KOPT-K1 (cell line): ENCODE measurements at regions not wholly inside any gene's neighbourhood (a gene's known extent, or its start where the extent isn't known, plus 50 kb on each side); places are given as distances from the start of the nearest gene placed in this dataset.
"Not testable (repeated sequence)": the region's sequence is repeated elsewhere in the genome, so short reads cannot be mapped to it uniquely, and the experiment has no call there.

ENCODE experiments used
- H3K27ac ChIP-seq: fragments of 200-600 bp; sonication (generic); 2 replicates; pipeline ENCODE4 v1.5.1; 2016; ENCODE audit warnings: antibody characterized with exemption, mild to moderate bottlenecking, low read depth, low read length; ENCODE audit not compliant: poor library complexity, severe bottlenecking
- H3K36me3 ChIP-seq: fragments of 200-600 bp; sonication (generic); 2 replicates; pipeline ENCODE4 v1.5.1; 2017; ENCODE audit warnings: antibody characterized with exemption, mild to moderate bottlenecking, low read length, moderate library complexity; ENCODE audit not compliant: insufficient read depth
- H3K9me3 ChIP-seq: fragments of 200-600 bp; sonication (generic); 2 replicates; pipeline ENCODE4 v1.5.1; 2017; ENCODE audit warnings: antibody characterized with exemption, low read length, mild to moderate bottlenecking; ENCODE audit not compliant: insufficient read depth, poor library complexity, severe bottlenecking

DNA sequence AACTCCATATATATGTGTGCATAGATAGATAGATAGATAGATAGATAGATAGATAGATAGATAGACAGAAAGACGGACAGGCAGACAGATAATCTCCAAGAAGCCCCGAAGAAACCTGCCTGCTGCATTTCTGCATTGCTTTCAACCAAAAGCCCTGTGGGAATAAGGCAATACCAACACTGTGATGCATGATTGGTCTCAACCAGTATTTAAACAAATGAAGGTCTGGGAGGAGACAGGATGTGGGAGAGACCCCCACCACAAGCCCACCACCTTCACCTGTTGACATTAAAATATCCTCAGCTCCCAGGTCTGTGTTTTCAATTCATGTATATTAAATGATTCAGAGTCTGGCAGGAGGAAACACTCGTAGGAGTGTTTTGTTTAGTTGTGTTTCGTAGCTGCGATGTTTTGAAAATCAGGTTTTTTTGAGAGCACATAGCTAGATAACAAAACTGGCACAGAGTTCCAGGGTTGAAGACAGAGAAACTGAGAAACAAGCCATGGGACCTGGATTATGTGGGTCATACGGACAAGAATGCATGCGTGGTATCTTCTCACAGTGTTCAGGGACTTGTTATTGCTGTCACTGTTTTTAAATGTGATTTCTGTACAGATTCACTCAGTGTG is 200.7 kb upstream of the AHR start:
- H3K36me3 ChIP-seq, result no peaks in the 10 kb centered on the region
- H3K27ac ChIP-seq, result peak overlapping the region; percentile 7
- peaks cover 15% of the 10 kb centered on the region for H3K9me3 ChIP-seq

DNA sequence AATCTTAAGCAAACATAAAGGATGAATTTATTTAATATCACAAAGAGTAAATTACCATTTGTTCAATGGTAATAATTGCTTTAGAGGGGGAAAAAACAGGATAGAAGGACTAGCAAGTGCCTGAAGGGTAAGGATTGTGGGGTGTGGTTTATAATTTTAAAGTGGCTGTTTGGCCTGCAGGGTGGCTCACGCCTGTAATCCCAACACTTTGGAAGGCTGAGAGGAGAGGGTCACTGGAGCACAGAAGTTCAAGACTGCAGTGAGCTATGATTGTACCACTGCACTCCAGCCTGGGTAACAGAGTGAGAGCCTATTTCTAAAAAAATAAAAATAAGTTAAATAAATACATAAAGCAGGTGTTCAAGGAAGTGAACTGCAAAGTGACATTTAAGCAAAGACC is 199.9 kb upstream of the AHR start:
- peaks cover 15% of the 10 kb centered on the region for H3K9me3 ChIP-seq
- no peaks in the 10 kb centered on the region for H3K36me3 ChIP-seq
- H3K27ac ChIP-seq, result no peak overlapping the region

DNA sequence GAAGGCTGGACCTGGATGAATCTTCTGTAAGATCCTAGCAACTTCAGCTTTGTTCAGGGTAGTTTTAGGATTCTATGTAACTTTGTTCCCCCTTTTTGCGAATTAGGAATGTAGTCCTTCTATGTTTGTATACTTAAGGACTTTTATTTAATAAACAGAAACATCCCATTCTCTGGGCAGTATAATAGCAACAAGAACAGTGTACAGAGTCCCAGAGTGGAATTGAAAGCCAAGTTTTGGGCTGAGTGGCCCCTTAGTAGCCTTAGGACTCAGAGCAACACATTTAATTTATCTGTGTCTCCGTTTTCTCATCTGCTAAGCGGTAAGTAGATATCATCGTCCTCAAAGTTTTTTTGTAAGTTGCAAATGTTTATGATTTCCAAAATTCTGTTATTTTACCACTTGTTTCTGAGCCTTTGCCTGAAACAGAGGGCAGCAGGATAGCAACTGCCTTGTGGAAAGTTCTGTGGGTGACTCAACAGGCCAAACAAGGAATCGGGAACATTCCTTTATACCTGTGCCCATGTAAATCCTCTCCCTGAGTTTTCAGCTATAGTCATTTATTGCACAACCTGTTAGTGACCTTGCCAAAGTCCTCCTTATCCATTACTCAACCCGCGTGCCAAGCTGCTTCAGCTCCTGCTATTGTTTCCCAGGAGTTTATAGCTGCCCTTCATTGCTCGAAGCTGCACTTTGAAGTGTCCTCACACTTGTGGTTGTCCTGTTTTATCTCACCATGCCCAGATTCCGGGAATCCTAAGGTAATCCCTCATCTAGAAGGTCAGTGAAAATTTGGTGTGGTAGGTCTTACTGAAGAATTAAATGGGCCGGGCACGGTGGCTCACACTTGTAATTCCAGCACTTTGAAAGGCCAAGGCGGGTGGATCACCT is 199.1 kb upstream of the AHR start:
- H3K9me3 ChIP-seq, result peaks cover 15% of the 10 kb centered on the region
- no peak overlapping the region for H3K27ac ChIP-seq
- no peaks in the 10 kb centered on the region for H3K36me3 ChIP-seq

DNA sequence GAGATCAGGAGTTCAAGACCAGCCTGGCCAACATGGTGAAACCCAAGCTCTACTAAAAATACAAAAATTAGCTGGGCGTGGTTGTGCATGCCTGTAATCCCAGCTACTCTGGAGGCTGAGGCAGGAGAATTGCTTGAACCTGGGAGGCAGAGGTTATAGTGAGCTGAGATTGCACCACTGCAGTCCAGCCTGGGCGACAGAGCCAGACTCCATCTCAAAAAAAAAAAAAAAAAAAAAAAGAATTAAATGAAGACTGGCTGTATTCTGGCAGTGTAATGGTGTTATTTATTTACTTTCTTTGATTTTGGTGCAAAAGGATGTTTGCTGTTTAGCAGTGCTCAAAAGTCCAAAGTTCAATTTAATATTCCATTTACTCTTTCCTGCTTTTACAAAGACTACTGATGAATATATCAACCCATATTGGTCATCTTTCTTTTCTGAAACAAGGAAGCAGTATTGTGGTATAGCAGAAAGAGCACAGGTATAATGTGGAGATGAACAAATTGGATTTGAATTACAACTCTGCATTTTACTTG is 198.4 kb upstream of the AHR start:
- not testable (repeated sequence) for H3K27ac ChIP-seq, H3K36me3 ChIP-seq
- peaks cover 15% of the 10 kb centered on the region for H3K9me3 ChIP-seq

DNA sequence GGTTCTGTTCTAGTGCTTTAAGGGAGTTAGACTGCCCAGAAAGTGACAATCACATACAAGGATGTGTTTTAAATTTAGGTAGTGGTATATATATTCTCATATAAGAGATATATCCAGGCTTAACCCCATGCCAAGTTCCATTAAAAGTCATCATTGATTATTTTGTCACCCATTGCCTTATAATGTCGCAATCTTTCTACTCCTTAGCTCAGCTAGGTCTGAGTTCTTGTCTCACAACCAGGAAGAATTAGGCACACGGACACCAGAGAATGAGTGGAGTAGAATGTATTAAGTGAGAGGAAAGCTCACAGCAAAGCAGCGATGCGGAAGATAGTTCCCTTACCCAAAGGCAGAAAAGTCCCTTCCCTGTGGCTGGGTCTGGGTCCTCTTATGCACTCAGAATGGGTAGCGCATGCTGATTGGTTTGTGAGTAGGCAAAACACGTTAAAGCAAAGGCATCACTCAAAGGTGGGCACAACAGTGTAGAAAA is 197.2 kb upstream of the AHR start:
- no peaks in the 10 kb centered on the region for H3K36me3 ChIP-seq
- peaks cover 15% of the 10 kb centered on the region for H3K9me3 ChIP-seq
- H3K27ac ChIP-seq, result no peak overlapping the region

DNA sequence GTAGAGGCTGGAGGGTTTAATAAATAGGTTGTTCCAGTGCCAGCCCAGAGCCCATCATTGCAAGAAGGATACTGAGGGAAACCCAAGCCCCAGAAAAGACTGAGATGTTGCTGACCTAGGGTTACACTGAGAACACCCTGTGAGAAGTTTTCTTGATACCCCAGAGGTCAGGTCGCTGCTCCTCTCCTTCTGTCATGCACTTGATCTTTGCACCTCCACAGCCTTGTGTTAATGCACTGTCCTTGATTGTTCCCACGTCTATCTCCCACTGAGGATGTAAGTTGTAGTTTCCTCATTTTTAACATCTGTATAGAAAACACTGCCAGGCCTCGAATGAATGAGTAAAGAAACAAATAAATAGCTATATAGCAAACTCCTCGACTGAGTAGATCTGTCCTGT is 195.3 kb upstream of the AHR start:
- Histone ChIP-seq H3K27ac (no peak overlapping the region), H3K36me3 (no peaks in the 10 kb centered on the region), H3K9me3 (peaks cover 15% of the 10 kb centered on the region)

DNA sequence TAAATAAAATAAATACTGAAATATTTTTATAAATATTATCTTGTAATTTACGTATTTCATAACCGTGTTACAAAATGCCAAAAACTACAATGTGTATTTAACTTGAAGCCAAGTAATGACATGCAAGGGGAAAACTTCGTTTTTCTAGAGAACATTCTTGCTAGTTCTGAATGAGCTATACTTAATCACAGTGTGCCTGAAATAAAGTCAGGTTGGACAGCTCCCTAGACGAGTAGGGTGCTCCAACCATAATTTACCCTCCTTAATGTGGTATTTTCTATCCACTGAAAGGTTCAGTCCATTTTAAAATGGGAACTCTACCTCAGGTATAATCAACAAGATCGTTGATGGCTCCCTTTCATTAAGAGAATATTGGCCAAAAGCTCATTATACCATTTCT is 194.5 kb upstream of the AHR start:
- Histone ChIP-seq H3K27ac (no peak overlapping the region), H3K36me3 (no peaks in the 10 kb centered on the region), H3K9me3 (peaks cover 15% of the 10 kb centered on the region)

DNA sequence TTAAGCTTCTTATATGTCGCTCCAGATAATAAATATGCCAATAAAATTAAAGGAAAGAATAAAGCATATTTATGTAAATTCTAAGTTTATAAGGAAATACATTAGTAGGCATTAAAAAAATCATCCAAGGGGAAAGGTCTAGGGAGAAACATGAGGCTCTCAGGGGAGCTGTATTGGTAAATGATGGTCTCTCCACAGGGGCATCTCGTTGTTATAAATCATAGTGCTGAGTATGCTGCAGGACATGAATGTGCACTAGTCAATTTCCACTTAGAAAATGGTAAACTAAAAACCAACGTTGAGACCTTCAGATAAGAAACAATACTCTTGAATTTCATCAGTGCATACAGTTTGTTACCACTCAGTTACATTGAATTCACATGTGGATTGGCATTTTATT is 194.0 kb upstream of the AHR start:
- Histone ChIP-seq H3K36me3 (no peaks in the 10 kb centered on the region), H3K27ac (no peak overlapping the region), H3K9me3 (peaks cover 15% of the 10 kb centered on the region)

DNA sequence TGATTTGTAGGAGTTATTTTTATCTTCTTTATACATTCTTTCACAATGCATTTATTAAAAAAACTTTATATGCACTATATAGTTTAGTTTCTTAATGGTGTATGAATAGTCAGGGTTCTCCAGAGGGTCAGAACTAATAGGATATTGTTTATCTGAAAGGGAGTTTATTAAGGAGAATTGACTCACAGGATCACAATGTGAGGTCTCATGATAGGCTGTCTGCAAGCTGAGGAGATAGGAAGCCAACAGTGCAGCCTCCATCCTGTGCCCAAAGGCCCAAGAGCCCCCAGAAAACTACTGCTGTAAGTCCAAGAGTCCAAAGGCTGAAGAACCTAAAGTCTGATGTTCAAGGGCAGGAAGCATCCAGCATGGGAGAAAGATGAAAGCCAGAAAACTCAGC is 192.8 kb upstream of the AHR start:
- Histone ChIP-seq H3K9me3 (peaks cover 15% of the 10 kb centered on the region), H3K27ac (no peak overlapping the region), H3K36me3 (no peaks in the 10 kb centered on the region)

DNA sequence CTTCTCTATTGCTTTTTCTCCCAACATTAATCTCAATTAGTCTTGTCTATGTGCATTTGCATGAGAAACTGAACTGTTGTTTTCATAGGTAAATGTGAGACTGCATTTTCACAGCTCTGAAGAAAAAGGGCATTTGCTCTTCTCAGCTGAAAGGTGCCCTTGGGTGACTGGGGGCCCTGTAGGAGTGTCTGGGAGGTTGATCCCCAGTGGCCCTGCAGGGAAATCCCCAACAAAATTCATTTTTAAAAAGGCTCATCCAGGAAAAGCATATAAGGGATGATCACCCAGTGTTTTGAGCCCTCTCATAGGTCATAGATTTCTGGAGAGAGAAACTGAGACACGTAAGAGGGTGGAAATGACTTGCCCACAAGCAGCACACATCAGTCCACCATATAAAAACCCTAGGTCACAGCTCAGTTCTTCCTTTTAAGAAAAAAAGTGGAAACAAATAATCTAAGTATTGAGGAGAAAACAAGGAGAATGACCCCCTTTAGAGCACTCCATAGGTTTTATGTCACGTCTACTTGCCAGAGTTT is 190.3 kb upstream of the AHR start:
- no peaks in the 10 kb centered on the region for H3K36me3 ChIP-seq
- no peaks in the 10 kb centered on the region for H3K9me3 ChIP-seq
- no peak overlapping the region for H3K27ac ChIP-seq

DNA sequence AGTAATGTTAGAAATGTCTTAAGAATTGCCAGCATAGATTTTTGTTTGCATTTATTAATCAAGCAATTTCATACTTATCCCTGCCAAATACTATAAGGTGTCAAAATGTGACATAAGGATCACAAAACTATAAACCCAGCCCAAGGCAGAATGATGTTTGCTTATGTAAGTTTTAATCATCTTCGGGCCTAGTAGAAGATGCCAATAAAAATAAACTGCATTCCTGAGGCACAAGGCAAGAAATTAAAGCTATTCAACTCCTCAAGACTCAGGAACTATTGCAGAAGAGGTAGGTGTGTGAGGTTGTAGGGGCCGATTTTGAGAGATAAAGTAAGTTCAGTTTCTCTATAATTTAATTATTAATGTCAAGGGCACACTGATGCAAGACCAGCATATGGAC is 189.4 kb upstream of the AHR start:
- H3K27ac ChIP-seq, result no peak overlapping the region

DNA sequence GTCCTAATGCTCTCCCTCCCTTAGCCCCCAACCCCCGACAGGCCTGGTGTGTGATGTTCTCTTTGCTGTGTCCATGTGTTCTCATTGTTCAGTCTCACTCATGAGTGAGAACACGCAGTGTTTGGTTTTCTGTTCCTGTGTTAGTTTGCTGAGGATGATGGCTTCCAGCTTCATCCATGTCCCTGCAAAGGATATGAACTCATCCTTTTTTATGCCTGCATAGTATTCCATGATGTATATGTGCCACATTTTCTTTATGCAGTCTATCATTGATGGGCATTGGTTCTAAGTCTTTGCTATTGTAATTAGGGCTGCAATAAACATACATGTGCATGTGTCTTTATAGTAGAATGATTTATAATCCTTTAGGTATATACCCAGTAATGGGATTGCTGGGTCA is 184.7 kb upstream of the AHR start:
- not testable (repeated sequence) for H3K27ac ChIP-seq, H3K36me3 ChIP-seq, H3K9me3 ChIP-seq

More for the DNA sequence above, 189.4 kb upstream of the AHR start:
- Histone ChIP-seq H3K9me3 (peaks cover 2% of the 10 kb centered on the region), H3K36me3 (no peaks in the 10 kb centered on the region)

DNA sequence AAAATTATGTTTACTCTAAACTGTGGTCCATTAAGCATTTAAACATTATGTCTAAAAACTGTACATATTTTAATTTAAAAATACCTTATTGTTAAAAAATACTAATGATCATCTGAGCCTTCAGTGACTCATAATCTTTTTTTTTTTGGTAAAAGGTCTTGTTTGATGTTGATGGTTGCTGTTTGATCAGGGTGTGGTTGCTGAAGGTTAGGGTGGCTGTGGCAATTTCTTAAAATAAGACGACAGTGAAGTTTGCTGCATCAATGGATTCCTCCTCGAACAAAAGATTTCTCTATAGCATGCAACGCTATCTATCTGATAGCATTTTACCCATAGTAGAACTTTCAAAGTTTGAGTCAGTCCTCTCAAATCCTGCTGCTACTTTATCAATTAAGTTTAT is 180.0 kb upstream of the AHR start:
- Histone ChIP-seq H3K27ac (no peak overlapping the region), H3K36me3 (no peaks in the 10 kb centered on the region), H3K9me3 (peaks cover 3% of the 10 kb centered on the region)

DNA sequence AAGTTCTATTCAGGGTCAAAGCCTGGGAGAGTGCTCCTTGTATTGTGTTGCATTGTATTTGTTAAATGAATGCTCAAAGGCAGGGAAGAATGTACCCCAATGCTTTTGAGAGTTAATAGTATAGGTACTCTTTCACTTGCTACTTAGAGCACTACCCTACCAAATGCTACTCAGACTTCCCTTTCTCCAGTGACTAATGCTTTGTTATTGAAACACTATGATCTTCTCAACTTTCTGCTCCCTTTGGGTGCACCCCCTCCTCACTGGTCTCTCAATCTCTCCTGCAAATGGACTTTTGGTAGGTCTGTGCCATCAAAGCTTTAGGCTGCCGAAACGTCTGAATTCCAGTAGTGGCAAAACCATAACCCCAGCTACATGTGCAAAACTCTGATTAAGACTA is 177.7 kb upstream of the AHR start:
- no peaks in the 10 kb centered on the region for H3K9me3 ChIP-seq
- H3K27ac ChIP-seq, result no peak overlapping the region
- H3K36me3 ChIP-seq, result no peaks in the 10 kb centered on the region

DNA sequence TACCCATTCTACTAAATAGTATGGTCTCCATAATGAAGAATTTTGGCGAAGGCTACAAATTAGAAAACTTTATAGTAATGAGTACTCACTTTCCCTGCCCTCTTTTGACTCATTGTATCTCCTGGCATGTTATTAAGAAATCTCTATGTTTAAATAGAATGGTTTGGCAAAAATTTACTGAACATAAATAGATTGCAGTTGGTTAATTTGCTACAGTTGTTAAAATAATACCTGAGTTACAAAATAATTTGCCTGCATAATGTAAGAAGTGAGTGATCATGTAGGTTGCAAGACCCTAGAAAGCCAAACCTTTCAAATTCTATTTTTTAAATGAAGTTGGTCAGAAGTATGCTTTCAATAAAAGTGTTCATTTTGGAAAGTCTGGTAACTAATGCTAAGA is 176.8 kb upstream of the AHR start:
- Histone ChIP-seq H3K9me3 (no peaks in the 10 kb centered on the region), H3K36me3 (no peaks in the 10 kb centered on the region), H3K27ac (no peak overlapping the region)
